ENCODE measurements at regions not wholly inside any gene's neighbourhood (a gene's known extent, or its start where the extent isn't known, plus 50 kb on each side); places are given as distances from the start of the nearest gene placed in this dataset.

- TF ChIP-seq CTCF (IDR thresholded peaks at IDR 0.05; ENCODE audit: low read depth, low read length, missing input control) (no peak), HNF4A (conservative IDR thresholded peaks at IDR 0.05) (no peak), ATF3 (IDR thresholded peaks at IDR 0.05) (no peak), GABPA (IDR thresholded peaks at IDR 0.05 in 1 of 2, conservative IDR thresholded peaks at IDR 0.05 in 1 of 2) (no peak), TAF1 (conservative IDR thresholded peaks at IDR 0.05) (no peak), MAX (IDR thresholded peaks at IDR 0.05) (no peak), SP1 (IDR thresholded peaks at IDR 0.05) (no peak), YY1 (IDR thresholded peaks at IDR 0.05) (no peak), RAD21 (IDR thresholded peaks at IDR 0.05) (no peak), JUND (IDR thresholded peaks at IDR 0.05) (no peak), EGR1 (IDR thresholded peaks at IDR 0.05; ENCODE audit: low read depth in 2 of 2) (no peak), REST (IDR thresholded peaks at IDR 0.05) (no peak), FOXA1 (IDR thresholded peaks at IDR 0.05) (no peak)
Observed at GRCh38 chr3:59240666-59241255, 190.9 kb upstream of the CFAP20DC start.
